MCF 10A (cell line): ENCODE measurements at regions not wholly inside any gene's neighbourhood (a gene's known extent, or its start where the extent isn't known, plus 50 kb on each side); places are given as distances from the start of the nearest gene placed in this dataset.

Experiments
- BruUV-seq: library from RNA; stranded (reverse); fragments of 400-500 nt; replicated peaks from 2 replicates; lab custom pipeline; 2021; lab: Mats Ljungman, UMichigan
- CTCF ChIA-PET: fragments of 300-600 bp; sonication (Branson Sonifier 250); formaldehyde crosslinking; extraction: SDS; loops from one replicate; lab custom pipeline; 2021; ENCODE audit warnings: antibody characterized with exemption, inconsistent platforms; lab: Yijun Ruan, JAX
- POLR2A ChIA-PET: fragments of 300-600, 350-650 bp; sonication (Branson Sonifier 250); formaldehyde crosslinking; extraction: SDS; loops from one replicate; lab custom pipeline; 2020; ENCODE audit warnings: antibody characterized with exemption, inconsistent platforms; lab: Yijun Ruan, JAX
- DNase-seq: peaks from one replicate; pipeline ENCODE4 v3.0.0-alpha.2; 2018; ENCODE audit not compliant: unreplicated experiment
- H3K27ac Mint-ChIP-seq: one replicate; pipeline ENCODE4 v1.8.0; 2022; ENCODE audit warnings: mild to moderate bottlenecking, low read depth, mixed read lengths; ENCODE audit not compliant: unreplicated experiment
- H3K27me3 Mint-ChIP-seq: one replicate; pipeline ENCODE4 v1.8.0; 2022; ENCODE audit warnings: mixed read lengths; ENCODE audit not compliant: insufficient read depth, unreplicated experiment
- H3K36me3 Mint-ChIP-seq: one replicate; pipeline ENCODE4 v1.8.0; 2022; ENCODE audit warnings: mild to moderate bottlenecking, moderate library complexity, mixed read lengths; ENCODE audit not compliant: insufficient read depth, unreplicated experiment
- H3K4me1 Mint-ChIP-seq: one replicate; pipeline ENCODE4 v1.8.0; 2022; ENCODE audit warnings: mixed read lengths; ENCODE audit not compliant: insufficient read depth, unreplicated experiment
- H3K4me3 Mint-ChIP-seq: one replicate; pipeline ENCODE4 v1.8.0; 2022; ENCODE audit warnings: mild to moderate bottlenecking, moderate library complexity, mixed read lengths; ENCODE audit not compliant: unreplicated experiment
- H3K9me3 Mint-ChIP-seq: one replicate; pipeline ENCODE4 v1.8.0; 2022; ENCODE audit warnings: mixed read lengths; ENCODE audit not compliant: unreplicated experiment
- intact Hi-C: fragments of 100-400 bp; cut with micrococcal nuclease; formaldehyde crosslinking; loops from 2 replicates; pipeline ENCODE4 v1.14.1; 2022
- TF ChIP-seq, protein P1 (sequence below): fragments of 200-600 bp; IDR thresholded peaks from one replicate; pipeline ENCODE4 v1.8.0; 2022; ENCODE audit warnings: antibody characterized with exemption, mild to moderate bottlenecking; ENCODE audit not compliant: unreplicated experiment

DNA sequence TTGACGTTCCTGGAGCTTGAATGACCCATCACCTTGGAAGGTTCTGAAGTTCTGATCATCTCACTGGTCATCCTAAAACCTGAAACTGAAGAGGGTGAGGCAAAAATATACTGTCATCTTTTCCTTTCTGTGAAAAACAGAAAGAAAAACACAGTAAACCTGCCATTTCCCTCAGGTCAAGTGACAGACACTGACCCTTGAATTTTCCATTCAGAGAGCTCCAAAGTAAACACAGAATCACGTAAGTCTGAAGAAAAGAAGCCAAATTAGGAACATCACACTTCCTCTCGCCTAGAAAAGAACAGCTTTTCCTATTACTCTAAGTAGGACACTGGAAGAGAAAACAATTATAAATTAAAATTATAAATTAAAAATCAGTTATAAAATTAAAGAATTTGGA is 78.7 kb upstream of the TGFBR2 start:
- Mint-ChIP-seq H3K36me3 (no peaks in the 10 kb centered on the region), H3K9me3 (no peaks in the 10 kb centered on the region), H3K27ac (peak overlapping the region; percentile 66), H3K4me3 (no peak overlapping the region), H3K27me3 (no peaks in the 10 kb centered on the region), H3K4me1 (peaks cover 31% of the 10 kb centered on the region)
- peak; percentile 33 for DNase-seq
- ChIA-PET CTCF (interaction anchor here (0.6 kb wide), 1 partner anchor 204 kb away, joined by 3 read pairs; no protein-coding TSS in a partner anchor), POLR2A (interaction anchor here (0.7 to 3.0 kb wide), 4 partner anchors 9 to 79 kb away, joined by 3 to 11 read pairs (median 5); partner anchors contain the start of gene TGFBR2)
- no TSS peak for BruUV-seq
- TF ChIP-seq, protein P1, sequence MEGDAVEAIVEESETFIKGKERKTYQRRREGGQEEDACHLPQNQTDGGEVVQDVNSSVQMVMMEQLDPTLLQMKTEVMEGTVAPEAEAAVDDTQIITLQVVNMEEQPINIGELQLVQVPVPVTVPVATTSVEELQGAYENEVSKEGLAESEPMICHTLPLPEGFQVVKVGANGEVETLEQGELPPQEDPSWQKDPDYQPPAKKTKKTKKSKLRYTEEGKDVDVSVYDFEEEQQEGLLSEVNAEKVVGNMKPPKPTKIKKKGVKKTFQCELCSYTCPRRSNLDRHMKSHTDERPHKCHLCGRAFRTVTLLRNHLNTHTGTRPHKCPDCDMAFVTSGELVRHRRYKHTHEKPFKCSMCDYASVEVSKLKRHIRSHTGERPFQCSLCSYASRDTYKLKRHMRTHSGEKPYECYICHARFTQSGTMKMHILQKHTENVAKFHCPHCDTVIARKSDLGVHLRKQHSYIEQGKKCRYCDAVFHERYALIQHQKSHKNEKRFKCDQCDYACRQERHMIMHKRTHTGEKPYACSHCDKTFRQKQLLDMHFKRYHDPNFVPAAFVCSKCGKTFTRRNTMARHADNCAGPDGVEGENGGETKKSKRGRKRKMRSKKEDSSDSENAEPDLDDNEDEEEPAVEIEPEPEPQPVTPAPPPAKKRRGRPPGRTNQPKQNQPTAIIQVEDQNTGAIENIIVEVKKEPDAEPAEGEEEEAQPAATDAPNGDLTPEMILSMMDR, result no peak
- intact Hi-C loops, result no loop called here

DNA sequence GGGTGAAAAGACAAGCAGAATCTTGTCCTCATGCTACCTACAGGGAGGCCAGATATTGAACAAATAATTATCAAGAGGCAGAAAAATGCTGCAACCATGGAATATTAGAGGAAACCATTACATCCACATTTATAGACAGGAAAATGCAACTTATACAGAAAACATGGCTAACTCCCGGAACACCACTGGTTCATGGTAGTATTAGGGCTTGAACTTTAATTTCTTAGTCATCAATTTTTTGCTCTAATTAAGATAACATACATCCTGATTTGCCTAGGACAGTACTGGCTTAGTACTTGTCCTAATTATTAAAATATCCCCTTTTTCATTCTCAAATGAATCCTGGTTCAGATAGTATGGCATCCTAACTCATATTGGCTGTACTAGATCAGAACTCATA is 76.3 kb upstream of the TGFBR2 start:
- Mint-ChIP-seq H3K27ac (no peak overlapping the region), H3K4me1 (peaks cover 23% of the 10 kb centered on the region), H3K27me3 (no peaks in the 10 kb centered on the region), H3K36me3 (no peaks in the 10 kb centered on the region), H3K4me3 (no peak overlapping the region), H3K9me3 (no peaks in the 10 kb centered on the region)
- no TSS peak for BruUV-seq
- intact Hi-C loops, result no loop called here
- TF ChIP-seq, protein P1, result no peak
- ChIA-PET POLR2A (interaction anchor here (0.6 kb wide), 1 partner anchor 24 kb away, joined by 3 read pairs; no protein-coding TSS in a partner anchor), CTCF (no interaction called here)
- no peak for DNase-seq

DNA sequence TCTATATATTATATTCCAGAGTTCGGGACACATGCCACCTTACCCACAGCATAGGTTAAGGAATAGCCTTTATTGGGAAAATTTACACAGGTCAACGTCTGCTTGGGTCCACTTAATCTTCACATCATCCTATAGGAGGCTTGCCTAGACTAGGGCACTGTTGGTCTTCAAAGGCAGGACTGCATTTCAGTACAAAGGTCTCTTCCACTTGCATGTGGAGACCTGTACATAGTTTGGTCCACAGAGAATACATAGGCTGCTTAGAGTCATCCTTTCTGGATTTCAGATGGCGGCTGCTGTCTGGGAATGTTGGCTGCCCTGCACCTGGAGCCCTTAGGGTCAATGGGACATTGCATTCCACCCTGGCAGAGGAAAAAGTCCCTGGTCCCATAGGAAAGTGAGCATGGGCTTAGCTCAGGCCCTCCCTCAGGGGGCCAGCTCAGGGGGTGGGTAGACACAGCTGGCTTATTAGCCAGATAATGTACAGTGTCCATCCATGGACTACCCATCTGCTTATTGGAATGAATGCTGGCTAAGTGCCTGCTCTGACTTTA is 75.3 kb upstream of the TGFBR2 start:
- Mint-ChIP-seq H3K4me3 (no peak overlapping the region), H3K4me1 (peaks cover 20% of the 10 kb centered on the region), H3K27me3 (no peaks in the 10 kb centered on the region), H3K27ac (no peak overlapping the region), H3K36me3 (no peaks in the 10 kb centered on the region), H3K9me3 (no peaks in the 10 kb centered on the region)
- TF ChIP-seq, protein P1, result no peak
- DNase-seq, result no peak
- intact Hi-C loops, result no loop called here
- POLR2A ChIA-PET, result no interaction called here
- BruUV-seq, result no TSS peak
- CTCF ChIA-PET, result interaction anchor here (0.6 kb wide), 2 partner anchors 255 to 445 kb away, joined by 4 read pairs; no protein-coding TSS in a partner anchor

DNA sequence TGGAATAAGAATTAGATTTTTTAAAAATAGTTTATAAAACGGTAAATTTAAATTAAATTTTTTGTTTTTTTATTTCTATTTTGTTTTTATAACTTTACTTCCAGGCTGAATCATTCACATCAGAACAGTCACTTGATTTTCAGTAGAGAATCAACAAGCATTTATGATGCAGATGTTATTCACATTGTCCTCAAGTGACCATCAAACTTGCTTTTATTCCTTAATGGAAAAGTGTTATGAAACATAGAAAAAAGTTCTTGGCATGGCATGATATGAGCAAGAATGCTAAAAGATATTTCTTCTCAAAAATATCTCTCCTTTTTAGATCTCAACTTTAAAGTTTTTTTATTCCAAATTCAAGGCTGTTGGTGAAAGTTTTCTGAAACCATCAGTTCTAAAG is 70.9 kb upstream of the TGFBR2 start:
- POLR2A ChIA-PET, result no interaction called here
- no peaks in the 10 kb centered on the region for H3K9me3 Mint-ChIP-seq

More for the DNA sequence above, 70.9 kb upstream of the TGFBR2 start:
- BruUV-seq, result no TSS peak
- Mint-ChIP-seq H3K27me3 (no peaks in the 10 kb centered on the region), H3K27ac (no peak overlapping the region), H3K4me1 (no peaks in the 10 kb centered on the region), H3K36me3 (no peaks in the 10 kb centered on the region), H3K4me3 (no peak overlapping the region)
- intact Hi-C loops, result no loop called here
- CTCF ChIA-PET, result no interaction called here
- TF ChIP-seq, protein P1, result no peak
- no peak for DNase-seq
